Ascending aorta (tissue), 2 donors: ENCODE measurements at regions not wholly inside any gene's neighbourhood (a gene's known extent, or its start where the extent isn't known, plus 50 kb on each side); places are given as distances from the start of the nearest gene placed in this dataset.
"Not testable (repeated sequence)": the region's sequence is repeated elsewhere in the genome, so short reads cannot be mapped to it uniquely, and the experiment has no call there.

Source experiments
- DNase-seq, 2 donors: peaks; one replicate each; pipeline ENCODE4 v3.0.0-alpha.2; 2019; ENCODE audit warnings: low spot score in 2 of 2
- H3K27ac ChIP-seq, 2 donors: fragments of 200-600 bp; sonication (generic); one replicate each; pipeline ENCODE4 v1.5.1; 2016 to 2017; ENCODE audit warnings: mild to moderate bottlenecking in 1 of 2
- H3K27me3 ChIP-seq: fragments of 200-600 bp; sonication (generic); one replicate; pipeline ENCODE4 v1.5.1; 2017
- H3K36me3 ChIP-seq, 2 donors: fragments of 200-600 bp; sonication (generic); one replicate each; pipeline ENCODE4 v1.5.1; 2016
- H3K4me1 ChIP-seq, 2 donors: fragments of 200-600 bp; sonication (generic); one replicate each; pipeline ENCODE4 v1.5.1; 2016 to 2017; ENCODE audit warnings: mild to moderate bottlenecking in 1 of 2
- H3K4me3 ChIP-seq, 2 donors: fragments of 200-600 bp; sonication (generic); one replicate each; pipeline ENCODE4 v1.5.1; 2016 to 2017; ENCODE audit warnings: mild to moderate bottlenecking in 1 of 2
- H3K9me3 ChIP-seq, 2 donors: fragments of 200-600 bp; sonication (generic); one replicate each; pipeline ENCODE4 v1.5.1; 2016
- CTCF ChIP-seq, 3 experiments: fragments of 200-600 bp in 2 of 3; fragments of 450-650 bp in 1 of 3; sonication (generic) in 2 of 3; IDR thresholded peaks; one replicate each; pipeline ENCODE4 v1.5.1; 2016 to 2019; ENCODE audit warnings: antibody characterized with exemption in 3 of 3, mild to moderate bottlenecking in 1 of 3, moderate library complexity in 1 of 3
- intact Hi-C: fragments of 100-400 bp; cut with DNase I; formaldehyde crosslinking; loops from one replicate; pipeline ENCODE4 v1.15.1; 2023

GRCh38 chr6:27531772-27532459 is 59.0 kb upstream of the ZNF184 start:
- no peak for DNase-seq
- Histone ChIP-seq H3K36me3 (no peaks in the 10 kb centered on the region), H3K9me3 (no peaks in the 10 kb centered on the region), H3K4me1 (no peaks in the 10 kb centered on the region), H3K27ac (no peak overlapping the region), H3K4me3 (no peak overlapping the region), H3K27me3 (no peaks in the 10 kb centered on the region)
- no peak for TF ChIP-seq CTCF (IDR thresholded peaks at IDR 0.05)
- intact Hi-C loops = no loop called here

GRCh38 chr6:27529796-27530195 is 56.9 kb upstream of the ZNF184 start:
- H3K9me3 ChIP-seq, H3K36me3 ChIP-seq, DNase-seq, H3K4me3 ChIP-seq, H3K27me3 ChIP-seq, intact Hi-C loops, H3K27ac ChIP-seq, H3K4me1 ChIP-seq: not testable (repeated sequence)

- H3K36me3 ChIP-seq = no peaks in the 10 kb centered on the region
- intact Hi-C loops = no loop called here
- H3K27ac ChIP-seq = no peak overlapping the region
- TF ChIP-seq CTCF (IDR thresholded peaks at IDR 0.05) = no peak
- H3K9me3 ChIP-seq = no peaks in the 10 kb centered on the region
- H3K4me1 ChIP-seq = no peaks in the 10 kb centered on the region
- H3K27me3 ChIP-seq = no peaks in the 10 kb centered on the region
- H3K4me3 ChIP-seq = no peak overlapping the region
- DNase-seq = no peak
These were observed 55.8 kb upstream of the ZNF184 start for GRCh38 chr6:27528714-27529113.
